CD14-positive monocyte (primary cell): ENCODE measurements at regions not wholly inside any gene's neighbourhood (a gene's known extent, or its start where the extent isn't known, plus 50 kb on each side); places are given as distances from the start of the nearest gene placed in this dataset.

ENCODE experiments used
- DNase-seq, 3 donors: peaks; one replicate each; pipeline ENCODE4 v3.0.0-alpha.2; 2011 to 2022
- H2AFZ ChIP-seq: 2 replicates; pipeline ENCODE4 v1.6.0; 2012; ENCODE audit warnings: mild to moderate bottlenecking, low read depth, low read length, inconsistent platforms; ENCODE audit not compliant: insufficient read depth, poor library complexity, severe bottlenecking
- H3K27ac ChIP-seq, 2 donors: 1 replicate in 1 of 2; 2 replicates in 1 of 2; pipeline ENCODE4 v1.5.1; 2012 to 2013; ENCODE audit warnings: low read length in 2 of 2, control low read depth in 1 of 2, inconsistent platforms in 1 of 2, low read depth in 1 of 2, mild to moderate bottlenecking in 1 of 2
- H3K27me3 ChIP-seq, 2 donors: one replicate each; pipeline versions ENCODE4 v1.6.0 to v1.6.1; 2011 to 2013; ENCODE audit warnings: low read length in 2 of 2; ENCODE audit not compliant: control insufficient read depth in 2 of 2, insufficient read depth in 2 of 2
- H3K36me3 ChIP-seq, 2 donors: replicated peaks in 1 of 2; 1 replicate in 1 of 2; 2 replicates in 1 of 2; pipeline versions ENCODE4 v1.5.1 to v1.6.1; 2012 to 2013; ENCODE audit warnings: low read length in 2 of 2, control low read depth in 1 of 2, inconsistent platforms in 1 of 2, mild to moderate bottlenecking in 1 of 2; ENCODE audit not compliant: insufficient read depth in 2 of 2, control insufficient read depth in 1 of 2
- H3K4me1 ChIP-seq, 2 donors: 1 replicate in 1 of 2; 2 replicates in 1 of 2; pipeline versions ENCODE4 v1.5.1 to v1.6.1; 2012 to 2013; ENCODE audit warnings: low read length in 2 of 2, control low read depth in 1 of 2, inconsistent platforms in 1 of 2, mild to moderate bottlenecking in 1 of 2, moderate library complexity in 1 of 2; ENCODE audit not compliant: insufficient read depth in 2 of 2, control insufficient read depth in 1 of 2
- H3K4me2 ChIP-seq: replicated peaks from 2 replicates; pipeline ENCODE3; 2012; ENCODE audit warnings: low read length, moderate library complexity, mild to moderate bottlenecking; ENCODE audit not compliant: poor library complexity, severe bottlenecking; ENCODE audit errors: extremely low read depth
- H3K4me3 ChIP-seq, 3 experiments: fragments of 200-600 bp in 1 of 3; sonication (generic) in 1 of 3; replicated peaks in 1 of 3; 1 replicate in 2 of 3; 2 replicates in 1 of 3; pipeline ENCODE4 v1.5.1; 2011 to 2013; ENCODE audit warnings: low read length in 3 of 3, mild to moderate bottlenecking in 3 of 3, control low read depth in 2 of 3, low read depth in 2 of 3, inconsistent platforms in 1 of 3, moderate library complexity in 1 of 3
- H3K79me2 ChIP-seq: 2 replicates; pipeline ENCODE4 v1.6.0; 2012; ENCODE audit warnings: mild to moderate bottlenecking, control low read depth, inconsistent platforms, low read length, moderate library complexity; ENCODE audit not compliant: insufficient read depth
- H3K9ac ChIP-seq: 2 replicates; pipeline ENCODE4 v1.6.0; 2017; ENCODE audit warnings: low read length, mild to moderate bottlenecking; ENCODE audit not compliant: insufficient read depth, poor library complexity, severe bottlenecking
- H3K9me3 ChIP-seq, 2 donors: replicated peaks in 1 of 2; 1 replicate in 1 of 2; 2 replicates in 1 of 2; pipeline versions ENCODE4 v1.5.1 to v1.6.1; 2012 to 2013; ENCODE audit warnings: low read length in 2 of 2, control low read depth in 1 of 2; ENCODE audit not compliant: control insufficient read depth in 1 of 2, insufficient read depth in 1 of 2
- H4K20me1 ChIP-seq: 2 replicates; pipeline ENCODE4 v1.6.0; 2012; ENCODE audit warnings: mild to moderate bottlenecking, low read length, control low read depth, moderate library complexity; ENCODE audit not compliant: insufficient read depth
- H3K27ac Mint-ChIP-seq, 7 donors: one replicate each; pipeline ENCODE4 v1.8.0; 2020; ENCODE audit warnings: mild to moderate bottlenecking in 7 of 7, mixed read lengths in 7 of 7, moderate library complexity in 6 of 7, inconsistent platforms in 2 of 7
- H3K27me3 Mint-ChIP-seq, 3 donors: one replicate each; pipeline ENCODE4 v1.8.0; 2021 to 2022; ENCODE audit warnings: low read depth in 3 of 3, mild to moderate bottlenecking in 3 of 3, mixed read lengths in 3 of 3, moderate library complexity in 3 of 3, inconsistent platforms in 1 of 3
- H3K36me3 Mint-ChIP-seq, 2 donors: one replicate each; pipeline ENCODE4 v1.8.0; 2020; ENCODE audit warnings: mixed read lengths in 2 of 2, inconsistent platforms in 1 of 2, mild to moderate bottlenecking in 1 of 2
- H3K4me1 Mint-ChIP-seq: one replicate; pipeline ENCODE4 v1.8.0; 2020; ENCODE audit warnings: mild to moderate bottlenecking, mixed read lengths
- H3K4me3 Mint-ChIP-seq, 2 donors: one replicate each; pipeline ENCODE4 v1.8.0; 2020; ENCODE audit warnings: mild to moderate bottlenecking in 2 of 2, mixed read lengths in 2 of 2, moderate library complexity in 1 of 2
- H3K9me3 Mint-ChIP-seq, 7 donors: one replicate each; pipeline ENCODE4 v1.8.0; 2020 to 2022; ENCODE audit warnings: mixed read lengths in 7 of 7, mild to moderate bottlenecking in 6 of 7, moderate library complexity in 6 of 7, inconsistent platforms in 2 of 7
- WGBS: methylation state at CpG from one replicate; pipeline ENCODE4 v1.1.5; 2013; ENCODE audit warnings: missing lambda C conversion rate; ENCODE audit not compliant: insufficient coverage; 5-methylcytosine and 5-hydroxymethylcytosine counted together
- intact Hi-C, 2 donors: fragments of 100-400 bp; cut with micrococcal nuclease; formaldehyde crosslinking; loops; one replicate each; pipeline versions ENCODE4 v1.15.0 to v1.15.1; 2023
- TF ChIP-seq, protein P1 (sequence below): fragments of 200-600 bp; IDR thresholded peaks from one replicate; pipeline ENCODE4 v1.8.0; 2022; ENCODE audit warnings: antibody characterized with exemption, mild to moderate bottlenecking

DNA sequence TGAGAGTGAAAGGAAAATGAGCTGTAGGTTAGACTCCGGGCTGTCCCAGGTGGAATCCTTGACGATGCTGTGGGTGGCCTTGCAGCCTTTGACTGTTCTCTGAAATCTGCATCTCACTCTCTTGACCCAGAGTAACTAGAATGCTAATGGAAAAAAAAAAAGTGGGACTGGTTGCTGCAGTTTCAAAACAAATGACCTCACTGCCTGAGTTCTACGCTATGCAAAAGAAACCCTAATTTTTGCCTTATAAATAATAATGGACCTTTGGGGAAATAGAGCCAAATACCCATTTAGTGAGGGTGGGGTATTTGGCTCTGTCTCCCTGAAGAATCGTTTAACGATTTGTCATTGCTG lies 309.7 kb upstream of the C2CD4B start:
- Histone ChIP-seq H3K79me2 (no peaks in the 10 kb centered on the region), H3K4me2 (no peak overlapping the region), H3K9me3 (no peaks in the 10 kb centered on the region), H3K36me3 (no peaks in the 10 kb centered on the region), H3K4me1 (no peaks in the 10 kb centered on the region), H3K9ac (no peak overlapping the region), H2AFZ (no peak overlapping the region), H3K4me3 (no peak overlapping the region), H3K27me3 (no peaks in the 10 kb centered on the region), H3K27ac (no peak overlapping the region), H4K20me1 (no peaks in the 10 kb centered on the region)
- Mint-ChIP-seq H3K27ac (no peak overlapping the region), H3K9me3 (peaks cover 0 to 1% (median 0%) of the 10 kb centered on the region in 7 donors), H3K36me3 (no peaks in the 10 kb centered on the region), H3K4me1 (no peaks in the 10 kb centered on the region), H3K27me3 (peaks cover 2% of the 10 kb centered on the region in 3 donors), H3K4me3 (no peak overlapping the region)
- intact Hi-C loops, result no loop called here
- TF ChIP-seq, protein P1, sequence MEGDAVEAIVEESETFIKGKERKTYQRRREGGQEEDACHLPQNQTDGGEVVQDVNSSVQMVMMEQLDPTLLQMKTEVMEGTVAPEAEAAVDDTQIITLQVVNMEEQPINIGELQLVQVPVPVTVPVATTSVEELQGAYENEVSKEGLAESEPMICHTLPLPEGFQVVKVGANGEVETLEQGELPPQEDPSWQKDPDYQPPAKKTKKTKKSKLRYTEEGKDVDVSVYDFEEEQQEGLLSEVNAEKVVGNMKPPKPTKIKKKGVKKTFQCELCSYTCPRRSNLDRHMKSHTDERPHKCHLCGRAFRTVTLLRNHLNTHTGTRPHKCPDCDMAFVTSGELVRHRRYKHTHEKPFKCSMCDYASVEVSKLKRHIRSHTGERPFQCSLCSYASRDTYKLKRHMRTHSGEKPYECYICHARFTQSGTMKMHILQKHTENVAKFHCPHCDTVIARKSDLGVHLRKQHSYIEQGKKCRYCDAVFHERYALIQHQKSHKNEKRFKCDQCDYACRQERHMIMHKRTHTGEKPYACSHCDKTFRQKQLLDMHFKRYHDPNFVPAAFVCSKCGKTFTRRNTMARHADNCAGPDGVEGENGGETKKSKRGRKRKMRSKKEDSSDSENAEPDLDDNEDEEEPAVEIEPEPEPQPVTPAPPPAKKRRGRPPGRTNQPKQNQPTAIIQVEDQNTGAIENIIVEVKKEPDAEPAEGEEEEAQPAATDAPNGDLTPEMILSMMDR, result no peak
- no CpG with 5 or more reads among the region's 5 CpGs for WGBS
- no peak for DNase-seq

DNA sequence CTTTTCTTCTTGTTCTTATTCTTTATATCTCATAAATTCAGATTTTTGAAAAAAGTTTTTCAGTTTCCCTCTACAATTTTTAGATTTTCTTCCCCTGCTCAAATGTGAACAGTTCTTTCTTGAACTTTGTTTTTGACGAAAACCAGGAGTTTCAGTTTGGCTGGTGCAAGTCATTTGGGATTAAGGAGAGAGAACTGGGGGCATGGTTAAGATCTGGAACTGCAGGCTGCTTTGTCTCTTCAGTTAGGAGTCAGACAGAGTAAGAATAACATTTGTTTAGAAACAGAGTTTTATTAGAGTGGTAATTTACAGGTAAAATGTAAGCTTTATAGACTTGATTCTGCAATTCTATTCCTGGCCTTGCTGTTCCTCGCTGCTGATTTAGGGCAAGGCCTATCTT lies 310.5 kb upstream of the C2CD4B start:
- no peak overlapping the region for H3K27ac Mint-ChIP-seq
- no peaks in the 10 kb centered on the region for H3K4me1 ChIP-seq

More for the DNA sequence above, 310.5 kb upstream of the C2CD4B start:
- no peak overlapping the region for H3K9ac ChIP-seq
- TF ChIP-seq, protein P1, result no peak
- H3K79me2 ChIP-seq, result no peaks in the 10 kb centered on the region
- H3K4me2 ChIP-seq, result no peak overlapping the region
- intact Hi-C loops, result no loop called here
- H3K36me3 ChIP-seq, result no peaks in the 10 kb centered on the region
- no peak overlapping the region for H3K27ac ChIP-seq
- Mint-ChIP-seq H3K36me3 (no peaks in the 10 kb centered on the region), H3K27me3 (peaks cover 0 to 2% (median 2%) of the 10 kb centered on the region in 3 donors), H3K4me3 (no peak overlapping the region), H3K4me1 (no peaks in the 10 kb centered on the region), H3K9me3 (peaks cover 0 to 1% (median 0%) of the 10 kb centered on the region in 7 donors)
- no peak overlapping the region for H2AFZ ChIP-seq
- no peaks in the 10 kb centered on the region for H3K9me3 ChIP-seq
- H3K27me3 ChIP-seq, result no peaks in the 10 kb centered on the region
- H4K20me1 ChIP-seq, result no peaks in the 10 kb centered on the region
- no peak overlapping the region for H3K4me3 ChIP-seq
- no peak for DNase-seq
- WGBS, result 100% methylated on average over 2 of the region's 2 CpGs
